ENCODE measurements at regions not wholly inside any gene's neighbourhood (a gene's known extent, or its start where the extent isn't known, plus 50 kb on each side); places are given as distances from the start of the nearest gene placed in this dataset.

- DNase-seq (ENCODE audit: low spot score in 2 of 2): no peak
- no peak for FAIRE-seq
Observed at GRCh38 chr10:47223236-47223635, 76.8 kb upstream of the GDF10 start.

- DNase-seq (ENCODE audit: low spot score in 2 of 2): no peak
- no peak for FAIRE-seq
Observed at GRCh38 chr10:47224546-47225218, 75.3 kb upstream of the GDF10 start.

- DNase-seq (ENCODE audit: low spot score in 2 of 2) (no peak), FAIRE-seq (no peak)
Observed at GRCh38 chr10:47225219-47225927, 74.6 kb upstream of the GDF10 start.

- DNase-seq (ENCODE audit: low spot score in 2 of 2): no peak
- FAIRE-seq: no peak
Observed at GRCh38 chr10:47225928-47226645, 73.9 kb upstream of the GDF10 start.

- DNase-seq (ENCODE audit: low spot score in 2 of 2) (no peak), FAIRE-seq (no peak)
Observed at GRCh38 chr10:47230482-47230881, 69.5 kb upstream of the GDF10 start.

GRCh38 chr10:47230957-47231356 lies 69.0 kb upstream of the GDF10 start:
- FAIRE-seq (no peak), DNase-seq (ENCODE audit: low spot score in 2 of 2) (no peak)

- no peak for FAIRE-seq
Observed at GRCh38 chr10:47231414-47231813, 68.6 kb upstream of the GDF10 start.

GRCh38 chr10:47233631-47234030 lies 66.4 kb upstream of the GDF10 start:
- DNase-seq (ENCODE audit: low spot score in 2 of 2): no peak
- no peak for FAIRE-seq

More at GRCh38 chr10:47231414-47231813, 68.6 kb upstream of the GDF10 start:
- DNase-seq (ENCODE audit: low spot score in 2 of 2): no peak

- no peak for FAIRE-seq
Observed at GRCh38 chr10:47235484-47235883, 64.5 kb upstream of the GDF10 start.

GRCh38 chr10:47237316-47238260 lies 62.4 kb upstream of the GDF10 start:
- FAIRE-seq (no peak), DNase-seq (ENCODE audit: low spot score in 2 of 2) (no peak)

More at GRCh38 chr10:47235484-47235883, 64.5 kb upstream of the GDF10 start:
- no peak for DNase-seq (ENCODE audit: low spot score in 2 of 2)

- no peak for DNase-seq (ENCODE audit: low spot score in 2 of 2)
- no peak for FAIRE-seq
Observed at GRCh38 chr10:47238331-47239095, 61.5 kb upstream of the GDF10 start.

GRCh38 chr10:47239211-47239610 lies 60.8 kb upstream of the GDF10 start:
- FAIRE-seq (no peak), DNase-seq (ENCODE audit: low spot score in 2 of 2) (no peak)

GRCh38 chr10:47240173-47240572 lies 59.8 kb upstream of the GDF10 start:
- DNase-seq (ENCODE audit: low spot score in 2 of 2): no peak

GRCh38 chr10:47241256-47241655 lies 58.7 kb upstream of the GDF10 start:
- DNase-seq (ENCODE audit: low spot score in 2 of 2) (no peak), FAIRE-seq (no peak)

More at GRCh38 chr10:47240173-47240572, 59.8 kb upstream of the GDF10 start:
- no peak for FAIRE-seq

- DNase-seq (ENCODE audit: low spot score in 2 of 2) (no peak), FAIRE-seq (no peak)
Observed at GRCh38 chr10:47241946-47242867, 57.8 kb upstream of the GDF10 start.

GRCh38 chr10:47243356-47243755 lies 56.6 kb upstream of the GDF10 start:
- DNase-seq (ENCODE audit: low spot score in 2 of 2) (no peak), FAIRE-seq (no peak)

- no peak for DNase-seq (ENCODE audit: low spot score in 2 of 2)
- no peak for FAIRE-seq
Observed at GRCh38 chr10:47243791-47244190, 56.2 kb upstream of the GDF10 start.

All from frontal cortex (tissue), 3 donors.